NCI-H1092 treated with DMSO at 0.1 percent for 48 hours (cell line): ENCODE measurements at regions not wholly inside any gene's neighbourhood (a gene's known extent, or its start where the extent isn't known, plus 50 kb on each side); places are given as distances from the start of the nearest gene placed in this dataset.

ENCODE experiments used
- DNase-seq: peaks from one replicate; lab custom pipeline; 2025; lab: John Stamatoyannopoulos, UW

DNA sequence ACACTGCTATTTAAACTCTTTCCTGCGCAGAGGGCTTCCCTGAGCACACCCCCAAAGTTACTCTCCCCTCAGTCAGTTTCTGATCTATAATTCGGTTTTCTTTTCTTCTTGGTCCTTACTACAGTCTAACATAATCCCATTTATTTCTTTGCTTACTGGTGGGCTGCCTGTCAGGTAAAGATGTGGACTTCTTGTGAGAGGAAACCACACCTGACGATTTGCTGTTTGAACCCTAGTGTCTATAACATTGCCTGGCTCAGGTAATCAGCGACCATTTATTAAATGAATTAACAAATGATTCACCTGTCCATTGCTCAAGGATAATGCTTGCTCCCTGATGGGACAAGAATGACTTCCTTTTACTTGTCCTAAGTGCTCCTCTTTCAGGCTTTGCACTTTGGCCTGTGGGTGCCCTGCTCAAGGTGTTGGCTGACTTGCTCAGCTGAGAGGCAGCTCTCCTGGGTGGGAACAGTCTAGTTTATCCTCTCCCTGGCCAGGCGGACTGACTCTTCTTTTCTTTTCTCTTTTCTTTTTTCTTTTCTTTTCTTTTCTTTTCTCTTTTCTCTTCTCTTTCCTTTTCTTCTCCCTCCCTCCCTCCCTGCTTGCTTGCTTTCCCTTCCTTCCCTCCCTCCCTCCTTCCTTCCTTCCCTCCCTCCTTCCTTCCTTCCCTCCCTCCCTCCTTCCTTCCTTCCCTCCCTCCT lies 233.1 kb downstream of the BCAS1 start:
- no peak for DNase-seq

DNA sequence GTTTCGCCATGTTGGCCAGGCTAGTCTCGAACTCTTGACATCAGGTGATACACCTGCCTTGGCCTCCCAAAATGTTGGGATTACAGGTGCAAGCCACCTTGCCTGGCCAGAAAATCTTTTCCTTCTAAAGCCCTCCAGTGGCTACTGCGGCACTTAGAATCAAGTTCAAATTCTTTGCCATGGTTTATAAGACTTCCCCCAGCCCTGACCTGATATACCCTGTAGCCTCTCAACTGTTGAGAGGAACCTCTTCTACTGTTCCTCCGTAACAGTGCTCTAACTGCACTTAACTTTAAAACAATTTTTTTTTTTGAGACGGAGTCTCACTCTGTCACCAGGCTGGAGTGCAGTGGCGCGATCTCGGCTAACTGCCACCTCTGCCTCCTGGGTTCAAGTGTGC lies 235.6 kb downstream of the BCAS1 start:
- DNase-seq: no peak

DNA sequence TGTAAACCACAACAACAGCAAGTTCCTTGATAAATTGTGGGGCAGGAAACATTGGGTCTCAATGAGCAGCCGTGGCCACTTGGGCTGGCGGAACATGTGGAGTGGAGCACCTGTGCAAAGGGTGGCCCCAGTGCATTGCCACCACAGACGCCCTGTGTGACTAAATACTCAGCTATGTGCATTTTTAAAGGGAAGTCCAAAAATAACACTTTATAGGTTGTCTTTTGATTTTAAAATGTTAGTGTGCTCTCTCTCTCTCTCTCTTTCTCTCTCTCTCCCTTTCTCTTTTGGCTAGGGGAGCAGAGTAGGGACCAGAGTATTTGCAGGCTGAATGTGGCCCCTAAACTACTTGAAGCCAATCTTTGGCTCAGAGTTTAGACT lies 236.3 kb downstream of the BCAS1 start:
- DNase-seq: no peak

DNA sequence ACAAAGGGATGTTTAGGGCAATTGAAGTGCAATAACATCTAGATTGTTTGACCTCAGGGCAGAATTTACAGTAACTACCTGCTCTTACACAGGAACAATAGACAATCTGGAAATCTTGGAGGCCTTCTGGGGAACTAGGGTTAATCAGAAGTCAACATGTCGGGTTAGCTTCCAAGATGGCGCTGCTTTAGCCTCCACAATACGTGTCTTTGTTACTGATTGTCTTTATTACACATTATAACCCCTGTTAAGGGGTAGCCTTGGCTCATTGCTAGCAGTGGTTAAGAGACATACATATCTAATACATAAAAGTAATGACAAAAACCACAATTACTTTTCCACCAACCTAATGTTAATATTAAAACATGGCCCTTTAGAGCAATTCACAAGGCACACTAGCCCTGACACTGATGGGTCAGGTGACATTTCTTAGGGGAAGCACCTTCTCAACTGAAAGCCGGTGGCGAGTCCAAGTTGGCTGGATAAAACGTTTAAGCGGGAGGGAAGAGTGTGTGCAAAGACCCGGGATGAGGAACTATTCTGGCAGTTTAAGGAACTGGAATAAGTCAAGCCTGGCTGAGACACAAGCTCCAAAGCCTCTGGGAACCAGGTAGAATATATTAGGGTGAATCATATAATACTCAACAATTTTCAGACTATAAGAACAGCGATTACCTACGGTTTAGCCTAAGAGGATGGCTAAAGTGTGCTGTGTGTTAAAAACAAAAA lies 236.9 kb downstream of the BCAS1 start:
- DNase-seq: no peak

DNA sequence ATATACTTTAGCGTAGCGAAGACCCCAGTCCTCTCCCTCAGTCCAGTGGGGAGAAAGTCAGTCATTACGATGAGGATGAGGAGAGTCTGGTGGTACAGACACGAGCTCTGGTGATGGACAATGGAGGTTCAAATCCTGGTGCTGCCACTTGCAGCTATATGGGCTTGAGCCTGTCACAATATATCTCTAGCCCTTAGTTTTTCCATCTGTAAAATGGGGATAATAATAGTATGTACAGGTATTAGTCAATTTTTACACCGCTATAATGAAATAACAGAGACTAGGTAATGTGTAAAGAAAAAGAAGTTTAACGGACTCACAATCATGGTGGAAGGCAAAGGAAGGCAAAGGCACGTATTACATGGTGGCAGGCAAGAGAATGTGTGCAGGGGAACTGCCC lies 237.9 kb downstream of the BCAS1 start:
- DNase-seq: no peak

DNA sequence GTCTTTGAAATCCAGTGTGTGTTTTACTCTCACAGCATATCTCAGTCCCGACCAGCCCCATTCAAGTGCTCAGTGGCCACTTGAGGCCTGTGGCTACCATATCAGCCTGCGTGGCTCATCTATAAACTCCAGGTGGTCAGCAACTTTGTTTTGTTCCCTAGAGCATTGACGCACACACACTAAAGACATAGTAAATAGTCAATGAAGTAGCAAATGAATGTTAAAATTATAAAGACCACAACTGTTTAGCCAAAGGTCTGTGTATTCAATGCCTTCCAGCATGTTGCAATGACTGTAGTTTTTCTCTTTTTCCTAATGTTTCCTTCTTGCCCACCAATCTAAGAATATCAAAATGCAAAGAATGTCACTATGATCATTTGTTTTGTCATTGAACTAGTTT lies 238.2 kb upstream of the ZNF217 start:
- DNase-seq: no peak

DNA sequence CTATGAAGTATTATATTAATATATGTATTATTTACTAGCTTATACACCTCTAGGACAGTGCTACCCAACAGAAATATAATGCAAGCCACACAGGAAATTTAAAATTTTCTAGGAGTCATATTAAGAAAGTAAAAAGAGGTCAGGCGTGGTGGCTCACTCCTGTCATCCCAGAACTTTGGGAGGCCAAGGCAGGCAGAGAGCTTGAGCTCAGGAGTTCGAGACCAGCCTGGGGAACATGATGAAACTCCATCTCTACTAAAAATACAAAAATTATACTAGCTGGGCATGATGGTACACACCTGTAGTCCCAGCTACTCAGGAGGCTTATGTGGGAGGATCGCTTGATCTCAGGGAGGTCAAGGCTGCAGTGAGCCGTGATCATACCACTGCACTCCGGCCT lies 237.6 kb upstream of the ZNF217 start:
- DNase-seq: no peak

DNA sequence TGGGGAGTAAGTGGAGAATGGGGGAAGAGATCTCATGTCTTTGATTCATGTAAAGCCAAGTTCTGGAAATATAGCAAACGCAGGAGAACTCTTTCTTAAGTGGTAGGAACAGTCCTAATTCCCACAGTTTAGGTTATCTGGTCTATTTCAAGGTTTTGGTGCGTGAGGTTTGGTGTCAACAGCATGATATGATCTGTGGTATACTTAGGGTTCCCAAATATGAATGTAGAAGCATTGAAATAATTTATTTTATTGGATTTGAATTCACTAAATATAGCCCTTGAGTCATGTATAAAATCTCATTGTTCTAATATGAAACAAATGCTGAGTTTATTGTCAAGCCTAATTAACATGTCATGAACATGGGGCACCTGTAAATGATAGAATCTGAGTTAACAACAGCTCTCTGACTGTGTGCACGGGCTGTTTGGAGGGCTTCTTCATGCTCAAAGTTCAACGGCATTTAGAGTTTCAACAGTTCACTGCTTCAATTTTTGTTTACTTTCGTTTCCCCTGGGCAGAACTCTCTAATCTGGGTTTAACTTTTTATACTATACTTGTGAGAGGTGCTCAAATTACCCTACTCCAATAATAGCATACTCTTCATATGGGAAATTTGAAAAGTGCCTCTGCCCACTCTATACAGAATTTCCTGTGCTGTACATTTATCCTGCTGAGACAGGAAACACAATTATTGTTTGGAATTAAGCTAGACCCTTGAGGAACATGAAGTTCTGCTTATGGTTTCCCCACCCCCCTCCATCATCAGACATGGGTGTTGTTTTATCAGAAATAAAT lies 236.3 kb upstream of the ZNF217 start:
- DNase-seq: no peak

DNA sequence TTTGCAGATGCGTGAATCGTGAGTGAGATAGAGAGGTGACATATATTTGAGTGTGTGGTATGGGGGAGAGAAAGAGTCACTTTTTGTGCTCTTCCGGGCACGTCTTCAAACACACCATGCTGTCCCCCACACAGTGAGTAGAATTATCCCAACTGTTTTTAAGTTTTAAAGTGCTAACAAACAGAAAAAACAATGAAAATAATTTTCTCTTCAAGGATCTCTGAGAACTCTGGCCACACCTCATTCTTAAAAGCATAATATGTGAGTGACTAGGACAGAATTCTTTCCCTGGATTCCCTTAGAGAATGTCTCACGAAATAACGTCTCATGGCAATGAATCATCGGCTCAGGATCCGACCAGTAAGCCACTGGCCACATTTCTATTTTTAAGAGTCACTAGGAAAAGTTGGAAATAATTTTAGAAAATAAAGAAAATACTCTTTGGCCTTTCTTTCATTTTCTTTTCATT lies 235.7 kb upstream of the ZNF217 start:
- DNase-seq: no peak

DNA sequence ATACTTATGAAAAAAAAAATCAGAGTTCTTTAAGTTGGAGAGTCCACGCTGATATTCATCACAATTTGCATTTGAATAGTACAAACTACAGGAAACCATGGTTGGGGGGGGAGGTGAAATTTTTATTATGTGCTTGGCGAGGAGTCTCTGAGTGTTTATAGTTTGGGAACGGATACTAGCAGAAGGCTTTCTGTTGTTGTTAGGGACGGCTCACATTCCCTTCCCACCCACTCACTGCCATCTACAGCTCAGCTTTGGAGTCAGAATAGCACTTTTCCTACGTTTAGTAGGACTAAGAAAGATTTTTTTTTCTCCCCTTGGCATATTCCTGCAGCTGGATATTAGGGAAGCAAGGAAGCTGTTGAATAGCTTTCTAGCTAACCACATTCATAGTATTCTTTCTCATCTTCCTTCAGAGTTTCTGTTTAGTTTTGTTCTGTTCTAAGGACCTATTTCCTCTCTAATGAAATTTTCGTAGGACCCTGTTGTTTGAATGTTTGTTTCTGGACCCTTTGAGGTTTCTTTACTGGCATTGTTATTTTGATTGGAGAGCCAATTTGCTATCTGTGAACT lies 235.1 kb upstream of the ZNF217 start:
- DNase-seq: peak; percentile 3

DNA sequence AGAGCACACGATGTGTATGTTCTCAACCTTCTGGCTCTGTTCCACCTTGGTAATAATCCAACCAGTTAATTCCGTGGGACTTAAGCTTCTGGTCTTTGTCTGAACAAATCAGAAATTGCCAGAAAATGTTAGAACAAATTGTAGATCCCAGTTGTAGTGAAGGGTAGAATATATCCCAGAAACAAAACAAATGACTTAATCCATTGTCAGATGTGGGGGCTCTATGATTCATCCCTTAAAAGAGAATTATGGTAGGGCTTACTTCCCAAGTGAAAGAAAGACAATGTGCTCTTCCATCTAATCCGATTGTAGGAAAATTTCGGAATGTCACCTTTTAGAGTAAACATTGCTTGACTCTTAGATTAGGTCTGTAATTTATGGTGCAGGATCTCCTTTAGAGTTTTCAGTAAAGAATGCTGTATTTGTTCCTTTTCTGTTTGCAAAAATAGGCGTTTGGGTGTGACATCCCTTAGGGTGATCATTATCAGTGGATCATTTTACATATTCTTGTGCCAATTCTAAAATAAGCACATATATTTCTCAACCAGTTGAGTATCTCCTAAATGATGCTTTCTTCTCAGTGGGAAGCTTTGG lies 234.5 kb upstream of the ZNF217 start:
- no peak for DNase-seq

DNA sequence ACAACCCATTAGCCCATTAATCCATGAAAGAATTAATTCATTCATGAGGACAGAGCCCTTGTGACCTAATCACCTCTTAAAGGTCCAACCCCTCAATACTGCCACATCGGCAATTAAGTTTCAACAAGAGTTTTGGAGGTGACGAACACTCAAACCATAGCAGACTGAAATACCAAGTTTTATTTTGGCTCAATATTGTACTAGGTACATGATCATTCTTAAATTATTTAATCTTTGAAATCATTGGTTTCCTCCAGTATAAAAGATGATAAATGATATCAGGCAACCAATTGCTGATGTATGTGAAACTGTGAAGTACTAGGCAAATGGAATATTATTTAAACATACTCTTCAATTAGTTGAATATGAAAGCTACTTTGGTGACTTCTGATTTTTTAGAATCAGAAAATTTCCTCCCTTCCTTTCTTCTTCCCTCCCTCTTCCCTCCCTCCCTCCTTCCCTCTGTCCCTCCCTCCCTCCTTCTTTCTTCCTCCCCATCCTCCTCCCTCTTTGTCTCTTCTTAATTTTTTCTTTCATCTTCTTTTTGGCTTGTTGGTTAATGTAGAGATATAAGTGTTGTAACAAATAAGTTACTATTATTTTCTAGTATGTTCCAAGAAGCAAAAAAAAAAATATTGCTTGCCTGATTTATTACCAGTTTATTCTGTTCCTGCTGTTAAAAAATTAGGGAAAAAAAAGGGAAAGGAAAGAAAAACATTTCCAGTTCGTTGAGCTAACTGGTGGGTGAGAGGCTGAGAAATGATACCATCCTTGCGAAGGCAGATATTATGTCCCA lies 233.9 kb upstream of the ZNF217 start:
- no peak for DNase-seq

DNA sequence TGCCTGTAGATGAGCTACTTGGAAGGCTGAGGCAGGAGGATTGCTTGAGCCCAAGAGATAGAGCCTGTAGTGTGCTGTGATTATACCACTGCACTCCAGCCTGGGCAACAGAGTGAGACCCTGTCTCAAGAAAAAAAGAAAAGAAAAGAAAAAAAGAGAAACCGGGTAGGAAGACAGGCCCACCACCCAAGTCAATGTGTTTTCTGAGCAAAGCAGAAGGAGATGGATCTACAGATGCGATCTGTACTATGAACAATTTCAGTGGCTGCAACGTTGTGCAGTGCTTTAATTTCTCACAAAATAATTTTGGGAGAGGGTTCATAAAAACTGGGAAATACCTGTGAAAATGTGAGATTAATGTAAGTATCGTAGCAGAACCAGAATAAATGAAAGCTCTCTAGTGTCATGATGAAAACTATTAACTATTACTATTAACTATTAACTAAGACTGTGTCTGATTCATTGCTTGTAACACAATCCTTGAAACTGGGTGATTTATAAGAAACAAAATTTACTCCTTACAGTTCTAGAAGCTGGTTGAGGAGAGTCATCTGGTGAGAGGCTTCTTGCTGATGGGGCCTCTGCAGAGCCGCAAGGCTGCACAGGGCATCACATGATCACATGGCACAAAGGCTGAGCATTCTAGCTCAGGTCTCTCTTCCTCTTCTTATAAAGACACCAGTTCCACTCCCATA lies 233.1 kb upstream of the ZNF217 start:
- no peak for DNase-seq

DNA sequence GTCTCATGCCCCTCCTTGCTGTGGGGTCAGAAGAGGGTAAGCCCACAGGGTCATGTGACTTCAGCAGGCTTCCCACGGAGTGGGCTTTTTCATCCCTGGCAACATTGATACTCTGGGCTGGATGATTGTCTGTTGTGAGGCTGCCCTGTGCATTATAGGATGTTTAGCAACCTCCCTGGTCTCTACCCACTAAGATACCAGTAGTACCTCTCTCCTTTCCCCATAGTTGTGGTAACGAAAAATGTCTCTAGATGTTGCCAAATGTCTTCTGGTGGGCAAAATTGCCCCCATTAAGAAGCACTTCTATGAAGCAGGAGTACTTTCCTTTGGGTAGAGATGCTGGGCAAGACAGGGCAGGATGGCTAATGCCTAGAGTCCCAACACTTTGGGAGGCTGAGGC lies 232.5 kb upstream of the ZNF217 start:
- no peak for DNase-seq

DNA sequence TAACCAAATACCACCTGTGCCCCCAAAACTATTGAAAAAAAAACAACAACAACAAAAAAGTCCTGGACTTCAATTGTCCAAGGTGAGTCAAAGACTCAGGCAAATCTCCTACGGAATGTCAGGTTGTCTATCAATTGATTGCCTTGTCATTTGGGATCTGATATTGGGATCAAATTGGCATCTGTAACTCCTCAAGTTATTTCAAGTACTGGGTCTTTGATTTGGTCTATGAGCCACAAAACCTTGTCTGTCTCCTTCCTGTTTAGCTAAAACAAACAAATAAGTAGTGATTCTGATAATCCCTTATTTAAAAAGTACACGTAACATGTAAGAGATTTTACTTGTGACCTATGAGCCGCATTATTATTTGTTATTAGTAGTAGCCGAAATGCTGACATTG lies 231.6 kb upstream of the ZNF217 start:
- DNase-seq: no peak

DNA sequence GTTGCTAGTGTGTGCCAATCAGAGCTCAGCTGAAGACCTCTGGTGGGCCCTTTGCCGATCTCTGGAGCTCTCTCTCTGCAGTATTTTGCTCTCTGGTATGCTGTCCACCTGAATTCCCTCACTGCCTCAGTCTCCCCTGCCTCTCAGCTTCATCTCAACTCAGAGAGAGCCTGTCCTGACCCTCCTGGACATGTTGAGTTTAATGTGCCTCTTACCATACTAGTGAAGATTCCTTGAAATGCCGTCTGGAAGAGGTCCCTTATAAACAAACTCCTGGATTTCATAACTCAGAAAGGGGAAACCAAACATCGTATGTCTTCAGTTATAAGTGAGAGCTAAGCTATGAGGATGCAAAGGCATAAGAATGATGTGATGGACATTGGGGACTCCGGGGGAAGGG lies 231.1 kb upstream of the ZNF217 start:
- no peak for DNase-seq

DNA sequence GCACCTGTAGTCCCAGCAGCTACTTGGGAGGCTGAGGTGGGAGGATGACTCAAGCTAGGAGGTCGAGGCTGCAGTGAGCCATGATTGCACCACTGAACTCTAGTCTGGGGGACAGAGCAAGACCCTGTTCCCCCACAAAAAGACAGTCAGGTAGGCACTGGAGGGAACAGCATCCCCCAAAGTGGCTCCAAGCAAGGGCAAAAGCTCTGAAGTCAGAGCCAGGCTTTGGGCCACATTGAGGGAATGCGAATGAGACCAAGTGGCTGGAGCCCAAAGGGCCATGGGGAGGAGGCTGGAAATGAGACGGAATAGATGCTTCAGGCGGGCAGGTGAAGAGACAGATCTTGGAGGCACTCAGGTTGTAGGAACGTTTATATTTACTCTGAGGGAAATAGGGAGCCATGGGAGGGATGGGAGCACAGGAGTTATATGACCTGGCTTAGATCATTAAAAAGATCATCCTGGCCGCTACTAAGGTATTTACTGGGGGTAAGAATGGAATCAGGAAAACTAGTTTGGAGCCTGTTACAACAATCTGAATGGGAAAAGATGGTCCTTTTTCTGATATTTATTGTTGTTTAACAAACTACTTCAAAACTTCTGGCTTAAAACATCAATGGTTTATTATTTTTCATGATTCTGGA lies 229.6 kb upstream of the ZNF217 start:
- DNase-seq: no peak

DNA sequence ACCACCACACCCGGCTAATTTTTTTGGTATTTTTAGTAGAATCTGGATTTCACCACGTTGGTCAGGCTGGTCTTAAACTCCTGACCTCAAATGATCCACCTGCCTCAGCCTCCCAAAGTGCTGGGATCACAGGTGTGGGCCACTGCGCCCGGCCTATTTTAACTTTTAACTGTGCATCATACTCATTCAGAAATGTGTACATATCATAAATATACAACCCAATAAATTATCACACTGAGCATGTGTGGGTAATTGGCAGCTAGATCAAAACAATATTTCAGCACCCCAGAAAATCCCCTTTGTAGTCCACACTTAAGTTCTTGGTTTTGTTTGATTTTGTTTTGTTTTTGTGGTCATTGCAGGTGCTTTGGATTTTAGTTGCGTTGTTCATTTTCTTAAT lies 228.9 kb upstream of the ZNF217 start:
- no peak for DNase-seq

DNA sequence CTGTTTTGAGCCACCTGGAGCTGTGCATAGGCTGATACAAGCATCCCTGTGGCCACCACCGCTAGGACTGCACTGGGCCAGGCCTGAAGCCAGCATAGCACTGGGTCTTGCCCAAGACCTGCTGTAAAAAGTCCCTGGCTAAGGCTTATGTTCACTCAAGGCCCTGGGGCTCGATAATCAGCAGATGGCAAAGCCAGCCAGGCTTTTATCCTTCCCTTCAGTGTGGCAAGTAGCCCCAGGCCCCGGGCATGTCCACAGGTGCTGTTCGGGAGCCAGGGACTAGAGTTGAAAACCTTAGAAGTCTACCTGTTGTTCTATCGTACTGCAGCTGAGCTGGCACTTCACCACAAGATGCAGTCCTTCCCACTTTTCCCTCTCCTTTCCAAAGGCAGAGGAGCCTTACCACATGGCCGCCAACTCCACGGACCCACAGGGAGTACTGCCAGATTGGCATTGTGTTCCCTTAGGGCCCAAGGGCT lies 226.4 kb upstream of the ZNF217 start:
- DNase-seq: no peak
